H1 (cell line): ENCODE measurements at regions not wholly inside any gene's neighbourhood (a gene's known extent, or its start where the extent isn't known, plus 50 kb on each side); places are given as distances from the start of the nearest gene placed in this dataset.

Experiments
- CTCF ChIA-PET: fragments of 300-600 bp; sonication (Branson Sonifier 250); formaldehyde crosslinking; loops from one replicate; lab custom pipeline; 2021; ENCODE audit not compliant: partially characterized antibody; lab: Charles Lee
- POLR2A ChIA-PET: fragments of 300-600 bp; sonication (Branson Sonifier 250); formaldehyde crosslinking; loops from one replicate; lab custom pipeline; 2021; ENCODE audit warnings: inconsistent platforms; ENCODE audit not compliant: partially characterized antibody; lab: Charles Lee
- DNase-seq, 2 experiments: peaks; one replicate each; pipeline versions ENCODE4 v3.0.0 to v3.0.0-alpha.2; 2010 to 2022; ENCODE audit warnings: low spot score in 2 of 2, low read depth in 1 of 2, mixed read lengths in 1 of 2
- FAIRE-seq: peaks from 2 replicates; lab custom pipeline; 2011; peaks lifted over from hg19 to GRCh38; lab: Jason Lieb, UNC
- H2AFZ ChIP-seq: 2 replicates; pipeline ENCODE4 v1.8.1; 2012; ENCODE audit warnings: low read length, inconsistent platforms
- H2AK5ac ChIP-seq: 2 replicates; pipeline ENCODE4 v1.6.1; 2013; ENCODE audit warnings: low read depth, low read length
- H2BK120ac ChIP-seq: replicated peaks from 2 replicates; pipeline ENCODE3; 2013; ENCODE audit warnings: low read depth, low read length, inconsistent platforms
- H2BK12ac ChIP-seq: 2 replicates; pipeline ENCODE4 v1.6.1; 2013; ENCODE audit warnings: low read depth, low read length
- H2BK15ac ChIP-seq: 2 replicates; pipeline ENCODE4 v1.6.1; 2013; ENCODE audit warnings: low read length
- H2BK20ac ChIP-seq: 2 replicates; pipeline ENCODE4 v1.6.1; 2013; ENCODE audit warnings: low read length
- H2BK5ac ChIP-seq: 2 replicates; pipeline ENCODE4 v1.6.1; 2013; ENCODE audit warnings: low read depth, low read length
- H3K14ac ChIP-seq: 2 replicates; pipeline ENCODE4 v1.6.1; 2013; ENCODE audit warnings: inconsistent platforms; ENCODE audit not compliant: insufficient read length
- H3K18ac ChIP-seq: 2 replicates; pipeline ENCODE4 v1.6.1; 2013; ENCODE audit warnings: low read length; ENCODE audit errors: extremely low read depth
- H3K23ac ChIP-seq: 2 replicates; pipeline ENCODE4 v1.6.1; 2013; ENCODE audit warnings: inconsistent platforms; ENCODE audit not compliant: insufficient read length
- H3K23me2 ChIP-seq: 2 replicates; pipeline ENCODE4 v1.6.1; 2013; ENCODE audit warnings: low read depth, low read length
- H3K27ac ChIP-seq: 2 replicates; pipeline ENCODE4 v1.6.1; 2011; ENCODE audit warnings: low read depth, low read length, inconsistent platforms
- H3K27me3 ChIP-seq, 4 experiments: replicated peaks in 1 of 4; 1 replicate in 1 of 4; 2 replicates in 3 of 4; pipeline versions ENCODE4 v1.6.1 to v1.8.1; 2011 to 2013; ENCODE audit warnings: low read length in 3 of 4, mild to moderate bottlenecking in 3 of 4, inconsistent platforms in 2 of 4, mixed read lengths in 2 of 4, moderate library complexity in 1 of 4; ENCODE audit not compliant: control insufficient read depth in 3 of 4, insufficient read depth in 3 of 4; ENCODE audit errors: extremely low read depth in 1 of 4
- H3K36me3 ChIP-seq, 4 experiments: 2 replicates each; pipeline versions ENCODE4 v1.6.1 to v1.8.1; 2011 to 2013; ENCODE audit warnings: mild to moderate bottlenecking in 4 of 4, low read length in 3 of 4, moderate library complexity in 2 of 4, control low read depth in 1 of 4, inconsistent platforms in 1 of 4; ENCODE audit not compliant: insufficient read depth in 4 of 4, control insufficient read depth in 2 of 4
- H3K4ac ChIP-seq: replicated peaks from 2 replicates; pipeline ENCODE3; 2013; ENCODE audit warnings: low read length, low read depth, mixed read lengths, inconsistent platforms; ENCODE audit not compliant: insufficient read length
- H3K4me1 ChIP-seq, 4 experiments: replicated peaks in 1 of 4; 1 replicate in 1 of 4; 2 replicates in 3 of 4; pipeline versions ENCODE4 v1.6.1 to v1.8.1; 2011 to 2013; ENCODE audit warnings: low read length in 3 of 4, inconsistent platforms in 2 of 4, mixed read lengths in 1 of 4; ENCODE audit not compliant: insufficient read depth in 4 of 4, control insufficient read depth in 3 of 4
- H3K4me2 ChIP-seq, 2 experiments: 2 replicates each; pipeline versions ENCODE4 v1.6.1 to v1.8.1; 2011 to 2013; ENCODE audit warnings: low read depth in 2 of 2, low read length in 2 of 2, control low read depth in 1 of 2, inconsistent platforms in 1 of 2, mild to moderate bottlenecking in 1 of 2; ENCODE audit not compliant: insufficient read depth in 1 of 2
- H3K4me3 ChIP-seq, 4 experiments: fragments of 200-600, 300-600 bp in 1 of 4; sonication (generic), shearing (Covaris generic), sonication (Bioruptor Twin) in 1 of 4; 2 replicates each; pipeline versions ENCODE4 v1.5.1 to v1.8.1; 2011 to 2016; ENCODE audit warnings: low read length in 4 of 4, low read depth in 3 of 4, control low read depth in 2 of 4, inconsistent platforms in 2 of 4, mild to moderate bottlenecking in 2 of 4, mixed read lengths in 1 of 4, moderate library complexity in 1 of 4; ENCODE audit not compliant: insufficient read depth in 2 of 4; ENCODE audit errors: extremely low read depth in 1 of 4
- H3K56ac ChIP-seq: replicated peaks from 2 replicates; pipeline ENCODE3; 2013; ENCODE audit warnings: low read depth, mild to moderate bottlenecking, mixed read lengths, low read length, inconsistent platforms; ENCODE audit not compliant: insufficient read length
- H3K79me1 ChIP-seq: 2 replicates; pipeline ENCODE4 v1.6.1; 2013; ENCODE audit warnings: low read depth, low read length, control low read depth
- H3K79me2 ChIP-seq, 2 experiments: 2 replicates each; pipeline versions ENCODE4 v1.6.1 to v1.8.1; 2012 to 2013; ENCODE audit warnings: low read length in 2 of 2, mild to moderate bottlenecking in 2 of 2, inconsistent platforms in 1 of 2; ENCODE audit not compliant: insufficient read depth in 2 of 2, control insufficient read depth in 1 of 2
- H3K9ac ChIP-seq, 4 experiments: replicated peaks in 1 of 4; 1 replicate in 1 of 4; 2 replicates in 3 of 4; pipeline versions ENCODE4 v1.6.1 to v1.8.1; 2011 to 2013; ENCODE audit warnings: low read depth in 3 of 4, low read length in 3 of 4, control low read depth in 2 of 4, mild to moderate bottlenecking in 2 of 4, moderate library complexity in 2 of 4, inconsistent platforms in 1 of 4; ENCODE audit errors: extremely low read depth in 1 of 4
- H3K9me3 ChIP-seq, 2 experiments: 2 replicates each; pipeline versions ENCODE4 v1.6.1 to v1.8.1; 2012 to 2013; ENCODE audit warnings: mild to moderate bottlenecking in 2 of 2, moderate library complexity in 2 of 2, control low read depth in 1 of 2, inconsistent platforms in 1 of 2, low read depth in 1 of 2, low read length in 1 of 2, mixed read lengths in 1 of 2; ENCODE audit not compliant: insufficient read depth in 2 of 2
- H4K20me1 ChIP-seq, 2 experiments: replicated peaks in 1 of 2; 2 replicates each; pipeline versions ENCODE3 to v1.8.1; 2011 to 2013; ENCODE audit warnings: inconsistent platforms in 2 of 2, low read length in 2 of 2, mild to moderate bottlenecking in 1 of 2; ENCODE audit not compliant: insufficient read depth in 2 of 2, control insufficient read depth in 1 of 2
- H4K5ac ChIP-seq: 2 replicates; pipeline ENCODE4 v1.6.1; 2013; ENCODE audit warnings: low read length, low read depth, mixed read lengths, inconsistent platforms; ENCODE audit not compliant: insufficient read length
- H4K8ac ChIP-seq: 2 replicates; pipeline ENCODE4 v1.8.0; 2013; ENCODE audit warnings: mild to moderate bottlenecking, moderate library complexity, low read length, inconsistent platforms; ENCODE audit not compliant: insufficient read depth; ENCODE audit errors: extremely low read depth
- H4K91ac ChIP-seq: replicated peaks from 2 replicates; pipeline ENCODE3; 2013; ENCODE audit warnings: low read length, mixed read lengths, inconsistent platforms; ENCODE audit not compliant: insufficient read length
- CHD1 ChIP-seq: IDR thresholded peaks from 2 replicates; pipeline ENCODE4 v1.6.1; 2012; ENCODE audit warnings: low read depth, low read length, improper control_type of control experiment
- GABPA ChIP-seq: IDR thresholded peaks from 2 replicates; pipeline ENCODE4 v1.6.1; 2011; ENCODE audit warnings: mild to moderate bottlenecking, low read length, moderate library complexity, borderline replicate concordance; ENCODE audit not compliant: insufficient read depth
- NRF1 ChIP-seq: IDR thresholded peaks from 2 replicates; pipeline ENCODE4 v1.6.1; 2011; ENCODE audit warnings: mild to moderate bottlenecking, low read depth, low read length, improper control_type of control experiment
- SAP30 ChIP-seq: fragments of 300-600 bp; sonication (generic); IDR thresholded peaks from 2 replicates; pipeline ENCODE4 v1.7.1; 2012; ENCODE audit warnings: low read length, moderate library complexity, mild to moderate bottlenecking, inconsistent platforms; ENCODE audit not compliant: insufficient read depth, insufficient replicate concordance
- TEAD4 ChIP-seq: IDR thresholded peaks from 2 replicates; pipeline ENCODE4 v1.6.1; 2012; ENCODE audit warnings: low read depth, low read length, inconsistent platforms, mixed read lengths
- WGBS, 2 experiments: shearing (Covaris generic) in 1 of 2; methylation state at CpG; one replicate each; pipeline versions ENCODE4 v1.1.6 to v1.1.7; 2013 to 2015; ENCODE audit warnings: low lambda C conversion rate in 2 of 2, mixed read lengths in 2 of 2, inconsistent platforms in 1 of 2, low coverage in 1 of 2, missing lambda C conversion rate in 1 of 2; ENCODE audit not compliant: insufficient replicate concordance in 2 of 2, insufficient coverage in 1 of 2, insufficient read length in 1 of 2; ENCODE audit errors: extremely low coverage in 1 of 2, missing lambda C conversion rate in 1 of 2; 5-methylcytosine and 5-hydroxymethylcytosine counted together
- TF ChIP-seq, protein P1 (sequence below): IDR thresholded peaks from 2 replicates; pipeline ENCODE4 v1.6.1; 2011; ENCODE audit warnings: low read depth, mild to moderate bottlenecking, low read length; ENCODE audit not compliant: insufficient read depth

- Histone ChIP-seq H3K14ac (no peak overlapping the region), H3K36me3 (no peaks in the 10 kb centered on the region)
- TF ChIP-seq, protein P1, sequence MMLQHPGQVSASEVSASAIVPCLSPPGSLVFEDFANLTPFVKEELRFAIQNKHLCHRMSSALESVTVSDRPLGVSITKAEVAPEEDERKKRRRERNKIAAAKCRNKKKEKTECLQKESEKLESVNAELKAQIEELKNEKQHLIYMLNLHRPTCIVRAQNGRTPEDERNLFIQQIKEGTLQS: no peak
- TF ChIP-seq TEAD4 (no peak), CHD1 (no peak), SAP30 (no peak), GABPA (no peak), NRF1 (no peak)
These were observed 163.4 kb upstream of the RAP2B start for GRCh38 chr3:152998591-152998990.

More at GRCh38 chr3:152998591-152998990, 163.4 kb upstream of the RAP2B start:
- H2BK12ac ChIP-seq: no peak overlapping the region
- H3K4ac ChIP-seq: no peak overlapping the region
- no peaks in the 10 kb centered on the region for H3K79me2 ChIP-seq
- no peak overlapping the region for H4K8ac ChIP-seq
- H2BK20ac ChIP-seq: no peak overlapping the region
- no peak overlapping the region for H3K23ac ChIP-seq
- no peak overlapping the region for H4K91ac ChIP-seq
- no peak overlapping the region for H2BK15ac ChIP-seq
- H3K79me1 ChIP-seq: no peaks in the 10 kb centered on the region
- H2BK120ac ChIP-seq: no peak overlapping the region
- no peaks in the 10 kb centered on the region for H3K4me1 ChIP-seq
- FAIRE-seq (no peak), DNase-seq (no peak)
- WGBS, 2 experiments: 82% methylated on average over 4 of the region's 4 CpGs; no CpG with 5 or more reads in 1 of the 2 experiments
- H3K4me3 ChIP-seq: no peak overlapping the region
- H2BK5ac ChIP-seq: no peak overlapping the region
- no peak overlapping the region for H3K56ac ChIP-seq
- no peak overlapping the region for H3K4me2 ChIP-seq
- no peak overlapping the region for H3K18ac ChIP-seq
- H3K27me3 ChIP-seq: no peaks in the 10 kb centered on the region
- H3K9me3 ChIP-seq: no peaks in the 10 kb centered on the region
- H3K9ac ChIP-seq: no peak overlapping the region
- no peak overlapping the region for H2AK5ac ChIP-seq
- H4K5ac ChIP-seq: no peak overlapping the region
- ChIA-PET CTCF (no interaction called here), POLR2A (no interaction called here)
- no peak overlapping the region for H2AFZ ChIP-seq
- H3K23me2 ChIP-seq: no peaks in the 10 kb centered on the region
- H4K20me1 ChIP-seq: no peaks in the 10 kb centered on the region
- no peak overlapping the region for H3K27ac ChIP-seq
